Ecto neural progenitor cell (in vitro differentiated cells): ENCODE measurements at regions not wholly inside any gene's neighbourhood (a gene's known extent, or its start where the extent isn't known, plus 50 kb on each side); places are given as distances from the start of the nearest gene placed in this dataset.
"Not testable (repeated sequence)": the region's sequence is repeated elsewhere in the genome, so short reads cannot be mapped to it uniquely, and the experiment has no call there.

ENCODE experiments used
- DNase-seq: peaks from one replicate; pipeline ENCODE4 v3.0.0-alpha.2; 2018; ENCODE audit warnings: low spot score

GRCh38 chr5:62773460-62773859 is 194.8 kb downstream of the LRRC70 start:
- no peak for DNase-seq

GRCh38 chr5:62771341-62771740 is 192.7 kb downstream of the LRRC70 start:
- DNase-seq: no peak

GRCh38 chr5:62767650-62768049 is 189.0 kb downstream of the LRRC70 start:
- DNase-seq: no peak

- DNase-seq: no peak
Measured at GRCh38 chr5:62767077-62767476, 188.5 kb downstream of the LRRC70 start.

- DNase-seq: no peak
Measured at GRCh38 chr5:62762503-62762902, 183.9 kb downstream of the LRRC70 start.

- not testable (repeated sequence) for DNase-seq
Measured at GRCh38 chr5:62757686-62758085, 179.1 kb downstream of the LRRC70 start.

GRCh38 chr5:62752998-62753367 is 174.4 kb downstream of the LRRC70 start:
- not testable (repeated sequence) for DNase-seq

- not testable (repeated sequence) for DNase-seq
Measured at GRCh38 chr5:62752056-62752997, 173.7 kb downstream of the LRRC70 start.

- DNase-seq: no peak
Measured at GRCh38 chr5:62742207-62742606, 163.6 kb downstream of the LRRC70 start.

- DNase-seq: no peak
Measured at GRCh38 chr5:62741761-62742160, 163.1 kb downstream of the LRRC70 start.

GRCh38 chr5:62737766-62738165 is 159.1 kb downstream of the LRRC70 start:
- DNase-seq: no peak

GRCh38 chr5:62732677-62733121 is 154.1 kb downstream of the LRRC70 start:
- no peak for DNase-seq

- no peak for DNase-seq
Measured at GRCh38 chr5:62731022-62731421, 152.4 kb downstream of the LRRC70 start.

- DNase-seq: no peak
Measured at GRCh38 chr5:62729675-62730074, 151.1 kb downstream of the LRRC70 start.

- DNase-seq: no peak
Measured at GRCh38 chr5:62727861-62728260, 149.2 kb downstream of the LRRC70 start.

GRCh38 chr5:62727184-62727583 is 148.6 kb downstream of the LRRC70 start:
- no peak for DNase-seq

- DNase-seq: no peak
Measured at GRCh38 chr5:62722360-62722759, 143.7 kb downstream of the LRRC70 start.

- DNase-seq: peak; percentile 69
Measured at GRCh38 chr5:62720031-62720441, 141.4 kb downstream of the LRRC70 start.

- DNase-seq: no peak
Measured at GRCh38 chr5:62719061-62719720, 140.6 kb downstream of the LRRC70 start.

- no peak for DNase-seq
Measured at GRCh38 chr5:62718324-62718723, 139.7 kb downstream of the LRRC70 start.

GRCh38 chr5:62717301-62717933 is 138.8 kb downstream of the LRRC70 start:
- no peak for DNase-seq

- no peak for DNase-seq
Measured at GRCh38 chr5:62714296-62714695, 135.7 kb downstream of the LRRC70 start.
